GM12878 (cell line): ENCODE measurements at regions not wholly inside any gene's neighbourhood (a gene's known extent, or its start where the extent isn't known, plus 50 kb on each side); places are given as distances from the start of the nearest gene placed in this dataset.

Experiments used
- ATAC-seq: fragments of 200-7000 bp; cut with Tn5 transposase; 3 replicates; pipeline ENCODE4 v1.9.1; 2020; ENCODE audit warnings: mild to moderate bottlenecking, moderate library complexity
- BruUV-seq: library from RNA; stranded (reverse); fragments of 400-500 nt; replicated peaks from 2 replicates; lab custom pipeline; 2021; lab: Mats Ljungman, UMichigan
- CTCF ChIA-PET: fragments of 300-600 bp; sonication (Branson Sonifier 250); formaldehyde crosslinking; extraction: SDS; loops from one replicate; lab custom pipeline; 2021; ENCODE audit warnings: inconsistent platforms; lab: Yijun Ruan, JAX
- POLR2A ChIA-PET: fragments of 350-600 bp; formaldehyde crosslinking; extraction: SDS; loops from one replicate; lab custom pipeline; 2021; ENCODE audit warnings: inconsistent platforms; lab: Charles Lee
- RAD21 ChIA-PET: fragments of 300-600 bp; sonication (Branson Sonifier 250); formaldehyde crosslinking; loops from one replicate; lab custom pipeline; 2023; ENCODE audit warnings: antibody characterized with exemption; ENCODE audit not compliant: unreplicated experiment; lab: Charles Lee
- SMC1A ChIA-PET: fragments of 300-600 bp; sonication (Branson Sonifier 250); formaldehyde crosslinking; loops from one replicate; lab custom pipeline; 2023; ENCODE audit not compliant: unreplicated experiment, uncharacterized antibody; lab: Charles Lee
- DNase-seq: peaks from one replicate; pipeline ENCODE4 v3.0.0-alpha.2; 2011; ENCODE audit warnings: low read depth, low spot score
- FAIRE-seq: peaks from 3 replicates; lab custom pipeline; 2011; peaks lifted over from hg19 to GRCh38; lab: Jason Lieb, UNC
- H2AFZ ChIP-seq: 2 replicates; pipeline ENCODE4 v1.6.0; 2011; ENCODE audit warnings: low read depth, low read length, control low read depth; ENCODE audit not compliant: control insufficient read depth
- H3K27ac ChIP-seq: 2 replicates; pipeline ENCODE4 v1.5.1; 2011; ENCODE audit warnings: control low read depth; ENCODE audit not compliant: control insufficient read depth, insufficient read depth
- H3K27me3 ChIP-seq, 2 experiments: replicated peaks in 1 of 2; 2 replicates each; pipeline versions ENCODE4 v1.6.0 to v1.6.1; 2011; ENCODE audit warnings: low read length in 1 of 2; ENCODE audit not compliant: control insufficient read depth in 2 of 2, insufficient read depth in 2 of 2
- H3K36me3 ChIP-seq, 2 experiments: 2 replicates each; pipeline ENCODE4 v1.5.1; 2011; ENCODE audit warnings: low read length in 1 of 2; ENCODE audit not compliant: control insufficient read depth in 2 of 2, insufficient read depth in 2 of 2
- H3K4me1 ChIP-seq: 2 replicates; pipeline ENCODE4 v1.6.1; 2011; ENCODE audit warnings: mild to moderate bottlenecking, low read length, moderate library complexity, mixed read lengths; ENCODE audit not compliant: control insufficient read depth, insufficient read depth
- H3K4me2 ChIP-seq: 2 replicates; pipeline ENCODE4 v1.6.0; 2011; ENCODE audit warnings: control low read depth; ENCODE audit not compliant: control insufficient read depth, insufficient read depth
- H3K4me3 ChIP-seq: fragments of 200-600 bp; sonication (generic); 2 replicates; pipeline ENCODE4 v1.5.1; 2016
- H3K79me2 ChIP-seq: 2 replicates; pipeline ENCODE4 v1.6.0; 2011; ENCODE audit warnings: low read length; ENCODE audit not compliant: control insufficient read depth, insufficient read depth
- H3K9ac ChIP-seq: 2 replicates; pipeline ENCODE4 v1.8.0; 2011; ENCODE audit warnings: low read length, control low read depth, mixed read lengths; ENCODE audit not compliant: control insufficient read depth, insufficient read depth
- H3K9me3 ChIP-seq: replicated peaks from 3 replicates; pipeline ENCODE4 v1.5.1; 2011; ENCODE audit warnings: mild to moderate bottlenecking, low read length; ENCODE audit not compliant: control insufficient read depth, insufficient read depth
- H4K20me1 ChIP-seq: 2 replicates; pipeline ENCODE4 v1.6.0; 2011; ENCODE audit not compliant: control insufficient read depth, insufficient read depth
- ASH2L ChIP-seq: fragments of 300-600, 200-600 bp; sonication (generic); IDR thresholded peaks from 2 replicates; pipeline ENCODE4 v1.6.1; 2017; ENCODE audit warnings: low read depth, mild to moderate bottlenecking, borderline replicate concordance
- CEBPB ChIP-seq, 2 experiments: fragments of 150-350 bp in 1 of 2; IDR thresholded peaks; 2 replicates each; pipeline ENCODE4 v1.6.1; 2012 to 2014; ENCODE audit warnings: low read depth in 2 of 2, low read length in 2 of 2, borderline replicate concordance in 1 of 2, inconsistent platforms in 1 of 2
- CREM ChIP-seq: IDR thresholded peaks from 2 replicates; pipeline ENCODE4 v1.6.1; 2014; ENCODE audit warnings: antibody characterized with exemption, low read depth
- DPF2 ChIP-seq: fragments of 450-650 bp; IDR thresholded peaks from 2 replicates; pipeline ENCODE4 v1.6.1; 2017; ENCODE audit warnings: mild to moderate bottlenecking
- EED ChIP-seq: sonication (generic); IDR thresholded peaks from 2 replicates; pipeline ENCODE4 v1.6.1; 2016; ENCODE audit warnings: antibody characterized with exemption, low read depth
- IKZF1 ChIP-seq: fragments of 450-650 bp; conservative IDR thresholded peaks from 2 replicates; pipeline ENCODE4 v1.6.1; 2017; ENCODE audit warnings: antibody characterized with exemption, mild to moderate bottlenecking
- JUND ChIP-seq: IDR thresholded peaks from 2 replicates; pipeline ENCODE4 v1.6.1; 2012; ENCODE audit warnings: low read depth, mild to moderate bottlenecking, low read length, improper control_type of control experiment, moderate library complexity
- MTA2 ChIP-seq: fragments of 450-650 bp; IDR thresholded peaks from 2 replicates; pipeline ENCODE4 v1.6.1; 2016; ENCODE audit warnings: low read depth, mild to moderate bottlenecking, moderate library complexity
- RCOR1 ChIP-seq: conservative IDR thresholded peaks from 2 replicates; pipeline ENCODE4 v1.6.1; 2012; ENCODE audit warnings: low read depth, low read length, improper control_type of control experiment
- RUNX3 ChIP-seq: IDR thresholded peaks from 2 replicates; pipeline ENCODE4 v1.6.1; 2012; ENCODE audit warnings: low read length, inconsistent platforms
- SIN3A ChIP-seq: IDR thresholded peaks from 2 replicates; pipeline ENCODE4 v1.6.1; 2012; ENCODE audit warnings: low read depth, low read length, improper control_type of control experiment
- SIX5 ChIP-seq: IDR thresholded peaks from 2 replicates; pipeline ENCODE4 v1.6.1; 2011; ENCODE audit warnings: mild to moderate bottlenecking, low read depth, low read length, moderate library complexity; ENCODE audit not compliant: severe bottlenecking
- TARDBP ChIP-seq: IDR thresholded peaks from 2 replicates; pipeline ENCODE4 v1.6.1; 2016; ENCODE audit warnings: borderline replicate concordance
- in situ Hi-C: fragments of 300-500 bp; cut with MboI; formaldehyde crosslinking; loops from 9 replicates; pipeline ENCODE4 v1.14.3; 2018; ENCODE audit warnings: mixed read lengths
- intact Hi-C: fragments of 100-400 bp; cut with micrococcal nuclease; formaldehyde crosslinking; loops from one replicate; pipeline ENCODE4 v1.14.2; 2022; ENCODE audit not compliant: unreplicated experiment
- TF ChIP-seq, protein P1 (sequence below): fragments of 450-650 bp; formaldehyde crosslinking; IDR thresholded peaks from 2 replicates; pipeline ENCODE4 v1.4.0; 2020; ENCODE audit warnings: mild to moderate bottlenecking, moderate library complexity
- TF ChIP-seq, protein P2 (sequence below): fragments of 450-650 bp; IDR thresholded peaks from 2 replicates; pipeline ENCODE4 v1.6.1; 2017; ENCODE audit warnings: mild to moderate bottlenecking, moderate library complexity
- TF ChIP-seq, protein P3 (sequence below): fragments of 450-650 bp; IDR thresholded peaks from 2 replicates; pipeline ENCODE4 v1.6.1; 2017; ENCODE audit warnings: mild to moderate bottlenecking

DNA sequence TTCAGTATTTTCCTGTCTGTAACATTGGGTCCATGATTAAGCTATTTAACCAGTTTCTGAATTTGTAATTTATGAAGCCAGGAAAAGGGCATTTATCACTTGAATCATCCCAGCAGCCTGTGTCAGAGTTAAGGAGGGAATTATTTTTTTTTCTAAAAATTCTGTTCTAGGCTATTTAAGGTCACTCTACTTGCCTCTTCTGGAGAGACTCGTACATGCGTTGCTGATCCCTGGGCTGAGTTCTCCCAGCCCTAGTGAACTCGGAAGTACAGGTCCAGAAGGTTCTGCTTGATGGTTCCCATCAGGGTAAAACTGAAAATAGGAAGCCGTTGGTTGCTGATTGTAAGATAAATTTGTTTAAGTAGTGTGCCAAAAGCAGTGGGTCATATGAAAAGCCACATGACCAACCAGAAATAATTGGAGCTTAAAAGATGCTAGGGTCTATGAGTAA, 90.7 kb downstream of the GPR88 start (continued):
- TF ChIP-seq, protein P1, sequence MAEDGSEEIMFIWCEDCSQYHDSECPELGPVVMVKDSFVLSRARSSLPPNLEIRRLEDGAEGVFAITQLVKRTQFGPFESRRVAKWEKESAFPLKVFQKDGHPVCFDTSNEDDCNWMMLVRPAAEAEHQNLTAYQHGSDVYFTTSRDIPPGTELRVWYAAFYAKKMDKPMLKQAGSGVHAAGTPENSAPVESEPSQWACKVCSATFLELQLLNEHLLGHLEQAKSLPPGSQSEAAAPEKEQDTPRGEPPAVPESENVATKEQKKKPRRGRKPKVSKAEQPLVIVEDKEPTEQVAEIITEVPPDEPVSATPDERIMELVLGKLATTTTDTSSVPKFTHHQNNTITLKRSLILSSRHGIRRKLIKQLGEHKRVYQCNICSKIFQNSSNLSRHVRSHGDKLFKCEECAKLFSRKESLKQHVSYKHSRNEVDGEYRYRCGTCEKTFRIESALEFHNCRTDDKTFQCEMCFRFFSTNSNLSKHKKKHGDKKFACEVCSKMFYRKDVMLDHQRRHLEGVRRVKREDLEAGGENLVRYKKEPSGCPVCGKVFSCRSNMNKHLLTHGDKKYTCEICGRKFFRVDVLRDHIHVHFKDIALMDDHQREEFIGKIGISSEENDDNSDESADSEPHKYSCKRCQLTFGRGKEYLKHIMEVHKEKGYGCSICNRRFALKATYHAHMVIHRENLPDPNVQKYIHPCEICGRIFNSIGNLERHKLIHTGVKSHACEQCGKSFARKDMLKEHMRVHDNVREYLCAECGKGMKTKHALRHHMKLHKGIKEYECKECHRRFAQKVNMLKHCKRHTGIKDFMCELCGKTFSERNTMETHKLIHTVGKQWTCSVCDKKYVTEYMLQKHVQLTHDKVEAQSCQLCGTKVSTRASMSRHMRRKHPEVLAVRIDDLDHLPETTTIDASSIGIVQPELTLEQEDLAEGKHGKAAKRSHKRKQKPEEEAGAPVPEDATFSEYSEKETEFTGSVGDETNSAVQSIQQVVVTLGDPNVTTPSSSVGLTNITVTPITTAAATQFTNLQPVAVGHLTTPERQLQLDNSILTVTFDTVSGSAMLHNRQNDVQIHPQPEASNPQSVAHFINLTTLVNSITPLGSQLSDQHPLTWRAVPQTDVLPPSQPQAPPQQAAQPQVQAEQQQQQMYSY = no peak
- TF ChIP-seq SIX5 (no peak), DPF2 (no peak)
- TF ChIP-seq, protein P2, sequence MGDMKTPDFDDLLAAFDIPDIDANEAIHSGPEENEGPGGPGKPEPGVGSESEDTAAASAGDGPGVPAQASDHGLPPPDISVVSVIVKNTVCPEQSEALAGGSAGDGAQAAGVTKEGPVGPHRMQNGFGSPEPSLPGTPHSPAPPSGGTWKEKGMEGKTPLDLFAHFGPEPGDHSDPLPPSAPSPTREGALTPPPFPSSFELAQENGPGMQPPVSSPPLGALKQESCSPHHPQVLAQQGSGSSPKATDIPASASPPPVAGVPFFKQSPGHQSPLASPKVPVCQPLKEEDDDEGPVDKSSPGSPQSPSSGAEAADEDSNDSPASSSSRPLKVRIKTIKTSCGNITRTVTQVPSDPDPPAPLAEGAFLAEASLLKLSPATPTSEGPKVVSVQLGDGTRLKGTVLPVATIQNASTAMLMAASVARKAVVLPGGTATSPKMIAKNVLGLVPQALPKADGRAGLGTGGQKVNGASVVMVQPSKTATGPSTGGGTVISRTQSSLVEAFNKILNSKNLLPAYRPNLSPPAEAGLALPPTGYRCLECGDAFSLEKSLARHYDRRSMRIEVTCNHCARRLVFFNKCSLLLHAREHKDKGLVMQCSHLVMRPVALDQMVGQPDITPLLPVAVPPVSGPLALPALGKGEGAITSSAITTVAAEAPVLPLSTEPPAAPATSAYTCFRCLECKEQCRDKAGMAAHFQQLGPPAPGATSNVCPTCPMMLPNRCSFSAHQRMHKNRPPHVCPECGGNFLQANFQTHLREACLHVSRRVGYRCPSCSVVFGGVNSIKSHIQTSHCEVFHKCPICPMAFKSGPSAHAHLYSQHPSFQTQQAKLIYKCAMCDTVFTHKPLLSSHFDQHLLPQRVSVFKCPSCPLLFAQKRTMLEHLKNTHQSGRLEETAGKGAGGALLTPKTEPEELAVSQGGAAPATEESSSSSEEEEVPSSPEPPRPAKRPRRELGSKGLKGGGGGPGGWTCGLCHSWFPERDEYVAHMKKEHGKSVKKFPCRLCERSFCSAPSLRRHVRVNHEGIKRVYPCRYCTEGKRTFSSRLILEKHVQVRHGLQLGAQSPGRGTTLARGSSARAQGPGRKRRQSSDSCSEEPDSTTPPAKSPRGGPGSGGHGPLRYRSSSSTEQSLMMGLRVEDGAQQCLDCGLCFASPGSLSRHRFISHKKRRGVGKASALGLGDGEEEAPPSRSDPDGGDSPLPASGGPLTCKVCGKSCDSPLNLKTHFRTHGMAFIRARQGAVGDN = no peak

DNA sequence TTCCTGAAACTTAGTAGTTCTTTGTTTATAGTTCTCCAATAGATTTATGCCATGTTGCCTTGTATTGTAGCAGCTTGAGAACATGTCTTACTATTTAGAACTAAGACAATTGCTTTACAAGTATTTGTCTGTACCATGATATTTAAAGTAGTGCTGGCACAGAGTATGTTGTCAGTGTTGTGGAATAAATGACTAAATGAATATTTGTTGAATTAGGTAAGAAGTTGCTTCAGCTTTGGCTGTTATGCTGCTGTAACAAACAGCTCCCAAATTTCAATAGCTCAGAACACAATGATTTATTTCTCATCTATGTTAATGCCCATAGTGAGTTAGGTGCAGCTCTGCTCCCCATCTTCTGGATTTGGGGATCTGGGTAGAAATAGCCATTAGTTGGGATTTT, 90.2 kb upstream of the VCAM1 start:
- ChIA-PET SMC1A (interaction anchor here (1.5 kb wide), 1 partner anchor 90 kb away, joined by 4 read pairs; the partner anchor contains the start of gene VCAM1), CTCF (interaction anchor here (0.9 to 1.5 kb wide), 2 partner anchors 13 to 239 kb away, joined by 3 to 4 read pairs; no protein-coding TSS in a partner anchor), RAD21 (no interaction called here), POLR2A (no interaction called here)
- in situ Hi-C loops = no loop called here
- Histone ChIP-seq H3K9ac (no peak overlapping the region), H2AFZ (no peak overlapping the region), H3K36me3 (no peaks in the 10 kb centered on the region), H3K4me1 (no peaks in the 10 kb centered on the region), H4K20me1 (no peaks in the 10 kb centered on the region), H3K4me2 (no peak overlapping the region), H3K4me3 (no peak overlapping the region), H3K27me3 (no peaks in the 10 kb centered on the region), H3K9me3 (no peaks in the 10 kb centered on the region), H3K27ac (no peak overlapping the region), H3K79me2 (no peaks in the 10 kb centered on the region)
- BruUV-seq = no TSS peak
- no peak for FAIRE-seq
- no peak for ATAC-seq
- intact Hi-C loops = no loop called here
- DNase-seq = no peak
- TF ChIP-seq EED (no peak), ASH2L (no peak), RCOR1 (no peak), IKZF1 (no peak), SIN3A (no peak), CREM (no peak), CEBPB (IDR thresholded peaks at IDR 0.05; ENCODE audit: borderline replicate concordance in 1 of 2, low read depth in 2 of 2, low read length in 2 of 2) (no peak), TARDBP (no peak), MTA2 (no peak), JUND (no peak), RUNX3 (no peak)
- TF ChIP-seq, protein P3, sequence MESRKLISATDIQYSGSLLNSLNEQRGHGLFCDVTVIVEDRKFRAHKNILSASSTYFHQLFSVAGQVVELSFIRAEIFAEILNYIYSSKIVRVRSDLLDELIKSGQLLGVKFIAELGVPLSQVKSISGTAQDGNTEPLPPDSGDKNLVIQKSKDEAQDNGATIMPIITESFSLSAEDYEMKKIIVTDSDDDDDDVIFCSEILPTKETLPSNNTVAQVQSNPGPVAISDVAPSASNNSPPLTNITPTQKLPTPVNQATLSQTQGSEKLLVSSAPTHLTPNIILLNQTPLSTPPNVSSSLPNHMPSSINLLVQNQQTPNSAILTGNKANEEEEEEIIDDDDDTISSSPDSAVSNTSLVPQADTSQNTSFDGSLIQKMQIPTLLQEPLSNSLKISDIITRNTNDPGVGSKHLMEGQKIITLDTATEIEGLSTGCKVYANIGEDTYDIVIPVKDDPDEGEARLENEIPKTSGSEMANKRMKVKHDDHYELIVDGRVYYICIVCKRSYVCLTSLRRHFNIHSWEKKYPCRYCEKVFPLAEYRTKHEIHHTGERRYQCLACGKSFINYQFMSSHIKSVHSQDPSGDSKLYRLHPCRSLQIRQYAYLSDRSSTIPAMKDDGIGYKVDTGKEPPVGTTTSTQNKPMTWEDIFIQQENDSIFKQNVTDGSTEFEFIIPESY = no peak
